NCI-H446 treated with DMSO at 0.1 percent for 48 hours (cell line): ENCODE measurements at regions not wholly inside any gene's neighbourhood (a gene's known extent, or its start where the extent isn't known, plus 50 kb on each side); places are given as distances from the start of the nearest gene placed in this dataset.
"Not testable (repeated sequence)": the region's sequence is repeated elsewhere in the genome, so short reads cannot be mapped to it uniquely, and the experiment has no call there.

Experiments
- DNase-seq: peaks from one replicate; lab custom pipeline; 2025; lab: John Stamatoyannopoulos, UW

DNA sequence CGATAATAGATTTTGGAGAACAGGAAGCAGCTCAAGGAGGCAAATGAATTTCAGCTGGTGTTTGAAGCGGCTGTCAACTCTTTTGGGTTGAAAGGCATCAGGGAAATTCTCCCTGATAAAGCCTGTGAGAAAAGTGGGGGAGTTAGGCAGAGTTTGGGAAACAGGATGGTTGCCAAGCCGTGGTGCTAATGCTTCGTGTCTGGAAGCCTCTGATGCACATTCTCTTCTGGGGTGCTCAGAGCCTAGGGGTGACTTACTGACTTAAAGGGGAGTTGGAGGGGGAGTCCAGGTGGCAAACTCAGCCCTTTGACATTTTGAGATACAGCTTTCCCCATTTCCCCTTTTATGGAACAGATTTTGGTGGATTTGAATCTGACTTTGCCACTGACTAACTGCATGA lies 202.5 kb upstream of the CLINT1 start:
- no peak for DNase-seq

DNA sequence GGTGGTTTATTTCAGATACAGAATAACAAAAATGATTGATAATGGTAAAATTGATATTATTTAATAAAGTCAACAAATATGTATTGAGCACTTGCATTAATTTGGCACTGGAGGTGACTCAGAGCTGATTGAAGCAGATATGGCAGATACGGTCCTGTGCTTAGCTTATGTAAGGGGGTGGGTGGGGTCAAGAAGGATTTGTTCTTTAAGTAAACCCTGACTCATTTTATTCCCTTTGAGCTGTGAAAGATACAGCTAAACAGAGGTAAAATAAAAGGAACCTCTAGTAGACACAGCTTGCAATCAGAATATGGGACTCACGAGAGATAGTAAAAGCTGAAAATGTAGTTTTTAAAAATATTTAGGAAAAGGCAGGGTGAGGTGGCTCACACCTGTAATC lies 201.3 kb upstream of the CLINT1 start:
- no peak for DNase-seq

DNA sequence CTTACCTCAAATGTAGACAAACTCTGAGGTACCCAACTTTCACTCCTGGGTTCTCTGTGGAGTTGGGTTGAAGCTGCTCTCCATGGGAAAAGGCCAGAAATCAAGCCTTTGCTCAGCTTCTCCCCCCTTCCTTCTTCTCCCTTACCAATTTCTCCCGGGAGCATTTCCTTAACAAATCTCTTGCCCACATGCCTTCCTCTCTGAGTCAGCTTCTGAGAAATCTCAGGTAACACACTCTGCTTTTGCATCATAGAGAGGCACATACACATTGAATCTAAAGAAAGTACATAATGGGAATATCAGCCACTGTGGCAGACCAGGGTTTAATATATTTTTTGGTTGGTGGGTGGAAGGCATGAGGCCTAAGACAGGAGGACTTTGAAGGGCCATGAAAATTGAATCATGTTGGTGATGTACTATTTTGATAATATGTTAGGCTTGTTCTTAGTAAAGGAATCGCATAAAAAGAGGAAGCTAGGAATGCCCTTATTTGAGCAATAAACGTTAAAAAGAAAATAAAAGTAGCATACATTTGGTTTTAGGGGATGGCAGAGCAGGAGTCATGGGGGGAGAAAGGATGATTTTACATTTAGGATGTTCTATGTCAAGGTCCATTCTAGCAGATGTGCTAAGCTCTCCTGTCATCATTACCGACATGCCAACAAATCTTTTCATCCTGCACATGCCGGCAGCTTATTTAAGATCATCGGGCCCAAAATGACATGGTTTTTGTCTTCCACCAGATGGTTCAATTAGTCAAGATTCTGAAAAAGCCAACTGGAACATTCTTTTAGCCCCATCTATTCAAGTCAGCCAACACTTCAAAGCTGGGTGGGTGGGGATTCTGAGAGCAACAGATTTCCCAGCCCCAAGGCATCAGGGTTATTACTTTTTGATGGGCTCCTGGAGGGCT lies 199.5 kb upstream of the CLINT1 start:
- peak; percentile 19 for DNase-seq

DNA sequence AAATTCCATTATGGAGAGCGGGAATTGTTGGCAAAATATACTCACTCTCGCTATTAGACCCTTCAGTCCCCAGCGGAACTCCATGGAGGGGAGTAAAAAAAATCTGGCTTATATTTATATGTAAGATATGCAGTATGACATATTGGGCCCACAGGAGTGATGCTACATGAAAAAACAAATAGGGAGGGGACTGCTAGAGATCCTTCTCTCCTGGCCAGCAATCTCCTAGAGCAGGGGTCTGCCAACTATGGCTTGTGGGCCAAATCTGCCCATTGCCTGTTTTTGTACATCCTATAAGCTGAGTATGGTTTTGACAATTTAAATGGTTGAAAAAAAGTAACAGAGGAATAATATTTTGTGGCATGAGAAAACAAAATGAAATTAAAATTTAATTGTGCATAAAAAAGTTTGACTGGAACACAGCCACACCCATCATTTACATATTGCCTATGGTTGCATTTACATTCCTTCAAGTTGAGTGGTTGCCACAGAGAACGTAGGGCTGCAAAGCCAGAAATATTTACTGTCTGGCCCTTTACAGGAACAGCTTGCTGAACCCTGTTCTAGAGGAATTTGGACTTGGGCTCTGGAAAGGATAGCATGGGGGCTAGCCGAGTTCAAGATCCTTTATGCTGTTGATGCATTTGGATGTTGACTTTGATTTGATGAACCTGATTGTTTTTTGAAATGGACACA lies 197.3 kb upstream of the CLINT1 start:
- DNase-seq: no peak

DNA sequence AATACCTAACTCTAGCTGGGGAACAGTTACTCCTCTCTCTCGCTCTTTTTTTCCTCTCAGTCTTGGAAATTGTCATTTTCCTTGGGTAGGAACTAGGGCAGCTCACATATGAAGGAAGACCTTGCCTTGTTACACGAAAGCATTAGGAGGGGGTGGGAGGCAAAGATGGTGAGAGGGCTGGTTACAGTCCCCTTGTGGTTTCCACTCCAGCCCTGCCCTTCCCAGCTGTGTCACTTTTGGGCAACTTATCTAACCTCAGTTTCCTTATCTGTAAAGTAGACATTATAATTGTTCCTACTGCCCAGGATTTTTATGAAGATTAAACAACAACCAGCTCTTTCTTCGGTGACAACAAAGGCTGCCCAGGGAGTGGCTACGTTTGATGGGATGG lies 196.2 kb upstream of the CLINT1 start:
- no peak for DNase-seq

DNA sequence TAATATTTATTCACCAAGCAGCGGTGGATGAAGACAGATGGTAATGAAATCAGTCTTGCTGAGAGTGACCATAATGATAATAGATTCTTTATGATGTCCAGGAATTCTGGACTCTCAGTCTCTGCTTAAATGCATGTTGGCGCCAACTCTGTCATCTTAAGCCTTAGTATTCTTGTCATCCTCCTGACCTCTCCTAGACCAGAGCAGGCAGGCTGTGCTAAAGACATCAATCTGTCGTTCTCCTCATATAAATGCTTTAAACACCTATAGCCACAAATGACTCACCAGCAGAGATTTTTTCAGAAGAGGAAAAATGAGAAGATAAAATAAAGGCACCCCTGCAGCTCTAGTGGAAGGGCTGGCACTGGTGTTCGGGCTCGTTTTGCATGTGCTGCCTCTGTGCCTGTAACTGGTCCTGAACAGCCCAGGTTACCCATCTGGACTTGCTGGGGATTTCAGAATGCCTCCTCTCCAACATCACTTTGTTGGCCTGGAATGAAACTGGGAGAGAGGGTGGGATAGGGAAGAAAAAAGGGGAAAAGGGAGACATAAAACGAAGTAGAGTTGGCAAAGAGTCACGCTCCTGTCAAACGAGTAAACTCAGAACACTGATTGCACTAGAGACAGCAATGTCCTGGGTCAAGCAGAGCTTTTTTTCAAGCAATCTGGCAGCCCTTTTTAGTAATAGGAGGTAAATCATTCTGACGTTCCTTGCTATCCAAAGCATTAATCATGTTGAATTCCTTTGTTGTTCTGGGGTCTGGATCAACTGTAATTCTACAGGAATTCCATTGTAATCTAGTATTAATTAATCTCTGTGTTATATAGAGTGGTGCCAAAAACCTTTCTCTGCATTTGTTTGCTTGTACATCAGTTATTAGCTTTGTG lies 195.5 kb upstream of the CLINT1 start:
- no peak for DNase-seq

DNA sequence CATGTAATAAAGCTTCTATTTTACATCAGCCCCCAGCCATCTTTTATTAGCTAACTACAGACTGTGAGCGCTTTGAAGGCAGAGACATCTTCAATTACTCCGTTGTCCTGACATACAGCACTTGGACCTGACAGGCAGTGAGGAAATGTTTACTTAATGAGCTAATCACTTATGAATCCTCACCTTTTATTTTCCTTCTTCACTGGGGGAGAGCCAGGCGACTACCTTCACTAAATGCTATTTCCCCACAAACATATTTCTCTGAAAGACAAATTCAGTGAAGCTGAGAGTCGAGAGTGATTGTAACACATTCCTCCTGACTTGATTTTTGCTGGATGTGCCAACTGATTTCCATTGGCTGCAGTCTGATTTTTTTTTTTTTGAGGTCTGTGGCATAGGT lies 192.1 kb upstream of the CLINT1 start:
- DNase-seq: no peak

DNA sequence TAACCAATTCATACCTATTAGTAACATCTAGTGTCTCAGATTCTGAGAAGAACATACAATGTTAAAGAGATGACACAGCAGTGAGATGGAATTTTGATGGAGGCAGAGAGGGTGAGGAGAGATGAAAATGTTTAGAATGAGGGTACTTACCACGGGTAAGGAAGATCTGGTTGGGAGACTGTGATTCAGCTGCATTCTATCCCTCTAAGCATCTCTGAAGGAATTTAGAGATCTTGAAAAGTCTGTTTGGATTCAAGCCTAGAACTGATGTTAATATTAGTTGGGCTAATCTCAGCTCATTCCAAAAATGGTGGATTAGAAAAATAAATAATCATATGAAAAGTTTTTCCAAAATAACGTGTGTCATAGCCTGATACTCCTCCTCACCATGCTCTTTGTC lies 191.5 kb upstream of the CLINT1 start:
- no peak for DNase-seq

DNA sequence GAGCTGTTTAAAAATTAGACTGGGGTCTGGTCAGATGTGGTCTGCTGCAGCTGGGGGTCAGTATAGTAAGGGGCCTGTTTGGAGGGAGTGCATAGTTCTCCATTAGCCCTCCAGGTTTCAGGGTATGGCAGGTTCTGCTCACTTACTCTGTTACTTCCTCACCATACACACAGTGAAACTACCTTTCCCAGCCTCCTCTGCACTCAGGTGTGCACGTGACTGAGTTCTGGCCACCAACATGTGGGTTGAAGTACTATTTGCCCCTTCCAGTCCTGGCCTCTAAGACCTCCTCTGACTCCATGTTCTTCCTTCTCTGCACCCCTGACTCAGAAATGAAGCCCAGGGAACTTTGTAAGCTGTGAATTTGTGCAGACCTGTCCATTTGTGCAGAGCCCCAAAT lies 190.5 kb upstream of the CLINT1 start:
- DNase-seq: no peak

DNA sequence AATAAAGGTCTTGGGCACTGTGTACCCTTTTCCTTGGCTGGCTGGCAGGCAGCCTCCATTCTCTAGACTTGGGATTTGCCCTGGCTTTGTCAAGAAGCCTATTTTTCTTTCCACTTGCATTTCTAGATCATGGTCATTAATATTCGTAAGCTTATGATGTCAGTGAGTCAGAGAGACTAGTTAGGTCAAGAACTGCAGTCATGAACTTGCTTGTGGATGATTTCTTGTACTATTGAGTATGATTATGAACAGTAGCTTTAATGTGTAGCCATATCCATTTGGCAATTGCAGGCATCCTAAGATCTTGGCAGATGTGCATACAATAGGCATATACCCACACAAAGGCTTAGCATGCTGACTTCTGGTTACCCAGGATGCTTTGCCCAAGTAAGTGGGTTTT lies 186.8 kb upstream of the CLINT1 start:
- no peak for DNase-seq

DNA sequence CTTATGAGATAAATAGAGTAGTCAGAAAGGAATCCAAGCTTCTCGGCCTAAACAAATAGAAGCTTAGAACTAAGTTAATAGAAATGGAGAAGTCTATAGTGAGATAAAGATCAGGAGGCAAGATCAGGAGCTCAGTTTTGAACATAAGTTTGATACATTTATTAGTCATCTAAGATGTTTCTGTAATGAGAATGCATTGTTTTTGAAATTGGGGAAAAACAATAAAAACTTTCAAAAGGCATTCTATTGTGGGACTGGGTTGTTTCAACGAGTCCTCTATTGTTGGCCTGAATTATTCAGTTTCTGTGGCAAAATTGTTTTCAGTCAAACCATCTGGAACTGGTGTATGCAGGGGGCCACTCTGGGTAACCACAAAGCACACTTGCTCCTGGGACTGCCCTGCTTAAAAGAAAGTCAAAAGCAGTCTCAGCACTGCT lies 181.0 kb upstream of the CLINT1 start:
- no peak for DNase-seq

DNA sequence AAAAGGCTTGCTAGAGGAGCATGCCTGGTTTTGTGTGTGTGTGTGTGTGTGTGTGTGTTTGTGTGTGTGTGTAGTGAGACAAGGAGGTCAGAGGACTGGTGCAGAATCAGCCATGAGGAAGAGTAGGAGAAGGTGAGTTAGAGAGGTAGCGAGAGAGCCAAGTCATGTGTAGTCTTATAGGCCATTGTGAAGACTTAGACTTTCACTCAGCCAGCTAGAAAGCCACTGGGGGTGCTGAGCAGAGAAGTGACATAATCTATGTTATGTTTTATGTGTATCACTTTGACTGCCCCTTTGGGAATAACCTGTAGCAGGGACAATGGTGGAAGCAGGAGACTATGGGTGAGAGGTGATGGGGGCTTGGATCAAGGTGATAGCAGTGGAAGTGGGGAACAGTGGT lies 180.5 kb upstream of the CLINT1 start:
- DNase-seq: no peak

DNA sequence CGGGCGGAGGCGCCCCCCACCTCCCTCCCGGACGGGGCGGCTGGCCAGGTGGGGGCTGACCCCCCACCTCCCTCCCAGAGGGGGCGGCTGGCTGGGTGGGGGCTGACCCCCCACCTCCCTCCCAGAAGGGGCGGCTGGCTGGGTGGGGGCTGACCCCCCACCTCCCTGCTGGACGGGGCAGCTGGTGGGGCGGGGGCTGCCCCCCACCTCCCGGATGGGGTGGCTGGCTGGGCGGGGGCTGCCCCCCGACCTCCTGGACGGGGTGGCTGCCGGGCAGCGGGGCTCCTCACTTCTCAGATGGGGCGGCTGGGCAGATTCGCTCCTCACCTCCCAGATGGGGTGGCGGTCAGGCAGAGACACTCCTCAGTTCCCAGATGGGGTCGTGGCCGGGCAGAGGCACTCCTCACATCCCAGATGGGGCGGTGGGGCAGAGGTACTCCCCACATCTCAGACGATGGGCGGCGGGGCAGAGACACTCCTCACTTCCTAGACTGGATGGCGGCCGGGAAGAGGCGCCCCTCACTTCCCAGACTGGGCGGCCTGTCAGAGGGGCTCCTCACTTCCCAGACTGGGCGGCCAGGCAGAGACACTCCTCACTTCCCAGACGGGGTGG lies 178.1 kb upstream of the CLINT1 start:
- DNase-seq: not testable (repeated sequence)

DNA sequence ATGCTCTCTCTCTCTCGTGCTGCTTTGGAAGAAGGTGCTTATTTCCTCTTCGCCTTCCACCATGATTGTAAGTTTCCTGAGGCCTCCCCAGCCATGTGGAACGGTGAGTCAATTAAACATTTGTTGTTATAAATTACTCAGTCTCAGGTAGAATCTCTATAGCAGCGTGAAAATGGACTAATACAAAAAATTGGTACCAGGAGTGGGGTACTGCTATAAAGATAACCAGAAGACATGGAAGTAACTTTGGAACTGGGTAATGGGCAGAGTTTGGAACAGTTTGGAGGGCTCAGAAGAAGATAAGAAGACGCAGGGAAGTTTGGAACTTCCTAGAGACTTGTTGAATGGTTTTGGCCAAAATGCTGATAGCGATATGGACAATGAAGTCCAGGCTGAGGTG lies 175.6 kb upstream of the CLINT1 start:
- DNase-seq: not testable (repeated sequence)

DNA sequence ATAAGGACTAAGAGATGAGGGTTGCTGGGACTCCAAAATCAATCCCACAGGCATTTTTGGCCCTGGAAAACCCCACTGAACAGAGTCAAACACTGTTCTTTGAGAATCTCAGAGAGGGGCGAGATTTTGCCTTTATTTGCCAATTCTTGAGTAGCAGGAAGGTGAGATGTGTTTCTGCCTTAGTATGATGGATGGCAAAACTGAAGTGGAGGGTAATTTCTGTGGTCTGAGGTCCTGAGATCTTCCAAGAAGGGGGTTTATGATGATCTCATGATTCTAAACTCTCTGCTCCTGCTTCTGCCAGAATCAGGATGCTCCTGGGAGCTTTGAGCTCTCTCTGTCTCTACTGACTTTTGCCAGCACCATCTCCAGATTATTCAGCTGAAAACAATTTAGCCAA lies 174.8 kb upstream of the CLINT1 start:
- DNase-seq: no peak

DNA sequence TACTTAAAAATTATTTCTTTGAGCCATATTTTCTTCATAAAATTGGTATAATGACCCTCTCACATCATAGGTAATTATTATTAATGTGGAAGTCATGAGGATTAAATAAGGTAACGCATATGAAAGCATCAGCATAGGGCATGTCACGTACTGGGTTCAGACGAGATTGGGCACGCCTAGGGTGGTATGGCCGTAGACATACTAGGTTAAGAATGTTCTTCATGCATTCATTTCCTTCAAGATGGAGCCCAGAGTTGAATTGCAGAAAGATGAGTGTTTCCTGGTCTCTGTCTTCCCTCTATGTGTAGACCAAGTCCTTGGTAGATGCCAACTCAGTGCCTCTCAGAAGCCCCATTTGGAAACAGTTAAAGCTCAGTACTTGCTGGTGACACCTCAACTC lies 174.1 kb upstream of the CLINT1 start:
- DNase-seq: no peak

DNA sequence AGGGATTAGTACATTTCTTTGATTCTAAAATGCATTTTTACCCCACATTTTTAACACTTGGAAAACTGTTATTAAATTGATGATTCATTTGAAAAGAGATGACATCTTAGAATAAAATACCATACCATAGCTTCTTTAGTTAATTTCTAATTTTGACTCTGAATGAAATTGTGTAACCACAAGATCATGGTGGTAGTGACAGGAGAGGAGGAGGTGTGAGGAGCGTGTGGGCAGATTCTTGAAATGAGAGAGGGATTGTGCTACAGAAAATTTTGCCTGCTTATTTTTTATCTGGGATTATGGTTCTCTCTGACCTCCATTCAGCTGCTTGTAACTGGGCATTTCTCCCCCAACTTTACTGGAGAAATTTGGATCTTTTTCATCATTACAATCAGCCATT lies 173.3 kb upstream of the CLINT1 start:
- no peak for DNase-seq

DNA sequence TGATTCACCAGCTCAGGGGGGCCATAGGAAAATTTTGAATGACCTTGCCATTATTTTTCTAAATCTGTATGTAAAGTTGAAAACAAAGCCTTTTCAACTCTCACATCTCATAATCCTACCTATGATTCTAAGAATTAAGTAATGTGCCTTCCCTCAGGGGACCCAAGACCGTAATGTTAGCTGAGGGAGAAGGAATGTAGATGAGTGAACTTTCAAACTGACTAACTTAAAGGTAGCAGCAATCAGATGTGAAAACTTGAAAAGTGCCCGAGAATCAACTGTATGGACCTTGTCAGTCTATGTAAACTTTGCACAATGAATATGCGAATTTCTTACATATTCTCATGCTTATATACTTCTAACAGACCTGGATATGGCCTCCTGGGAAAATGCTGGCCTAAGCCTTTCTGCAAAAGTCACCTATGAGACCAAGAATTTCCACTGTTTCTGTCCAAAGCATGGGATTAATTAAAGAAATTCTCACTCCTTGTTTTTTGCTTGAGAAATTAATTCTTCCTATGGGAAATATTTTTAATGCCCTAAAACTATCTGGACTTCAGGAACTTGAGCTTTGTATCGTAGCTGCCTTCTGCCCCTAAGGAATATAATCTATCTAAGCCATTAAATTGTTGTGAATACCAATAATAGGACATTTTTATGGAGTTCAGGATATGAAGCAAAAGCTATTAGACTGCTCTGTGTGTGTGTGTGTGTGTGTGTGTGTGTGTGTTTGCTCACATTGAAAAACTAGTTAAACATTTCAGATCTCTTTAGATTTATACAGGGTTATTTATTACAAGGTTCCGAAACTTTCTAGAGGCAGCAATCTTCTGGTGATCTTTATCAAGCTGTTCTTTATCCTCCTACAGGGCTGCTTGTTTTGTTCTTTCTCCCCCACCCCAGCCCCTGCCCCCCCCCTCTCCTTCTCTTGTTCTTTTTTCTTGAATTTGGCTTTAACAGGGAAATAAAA lies 169.1 kb upstream of the CLINT1 start:
- no peak for DNase-seq

DNA sequence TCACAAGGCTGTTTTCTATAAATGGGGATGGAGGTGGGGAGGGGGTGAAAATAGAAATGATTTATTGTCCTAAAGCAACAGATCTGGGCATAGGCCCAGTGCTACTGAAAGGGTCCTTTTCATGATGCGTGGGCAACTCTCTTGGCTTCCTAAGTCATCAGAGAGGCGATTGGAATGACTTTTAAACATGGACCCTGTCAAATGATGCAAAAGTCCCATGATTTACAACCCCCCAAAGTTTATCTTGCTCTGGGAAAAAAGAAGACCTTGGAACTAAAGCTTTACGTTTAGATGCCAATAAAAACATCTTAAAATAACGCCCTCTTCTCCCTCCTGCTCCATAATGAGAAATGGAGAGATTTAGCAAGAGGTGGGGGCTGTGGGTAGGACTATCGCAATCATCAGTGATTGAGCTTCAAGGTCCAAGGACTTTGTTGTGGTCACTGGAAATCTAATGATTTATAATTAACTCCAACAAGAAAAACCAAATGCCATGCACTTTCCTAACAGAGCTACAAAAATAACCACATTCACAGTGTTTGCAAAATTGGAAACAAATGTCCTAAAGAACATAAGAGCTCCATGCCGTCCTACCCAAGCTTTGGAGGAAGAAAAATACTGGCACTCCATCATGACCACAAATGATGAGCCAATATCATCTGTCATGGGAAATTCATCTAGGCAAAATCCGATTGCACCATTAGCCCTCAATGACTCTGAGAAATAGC lies 167.5 kb upstream of the CLINT1 start:
- DNase-seq: no peak

DNA sequence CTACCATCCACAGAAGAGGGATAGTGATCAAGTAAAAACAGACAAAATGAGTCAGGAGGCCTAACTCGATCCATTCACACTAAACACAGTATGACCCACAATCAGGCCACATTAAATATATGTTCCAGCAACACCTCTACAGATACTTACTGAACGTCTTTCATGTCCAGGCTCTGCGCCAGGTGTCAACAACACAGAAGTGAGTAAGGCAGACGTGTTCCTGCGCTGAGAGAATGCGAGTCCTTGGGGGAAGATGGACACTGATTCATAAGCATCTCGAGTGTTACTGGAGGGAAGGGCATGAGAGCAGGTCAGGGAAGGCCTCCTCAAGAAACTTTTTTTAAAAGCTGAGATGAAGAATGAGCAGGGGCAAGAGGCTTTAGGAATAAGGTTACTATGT lies 164.3 kb upstream of the CLINT1 start:
- DNase-seq: no peak
